ENCODE measurements at regions not wholly inside any gene's neighbourhood (a gene's known extent, or its start where the extent isn't known, plus 50 kb on each side); places are given as distances from the start of the nearest gene placed in this dataset.

DNA sequence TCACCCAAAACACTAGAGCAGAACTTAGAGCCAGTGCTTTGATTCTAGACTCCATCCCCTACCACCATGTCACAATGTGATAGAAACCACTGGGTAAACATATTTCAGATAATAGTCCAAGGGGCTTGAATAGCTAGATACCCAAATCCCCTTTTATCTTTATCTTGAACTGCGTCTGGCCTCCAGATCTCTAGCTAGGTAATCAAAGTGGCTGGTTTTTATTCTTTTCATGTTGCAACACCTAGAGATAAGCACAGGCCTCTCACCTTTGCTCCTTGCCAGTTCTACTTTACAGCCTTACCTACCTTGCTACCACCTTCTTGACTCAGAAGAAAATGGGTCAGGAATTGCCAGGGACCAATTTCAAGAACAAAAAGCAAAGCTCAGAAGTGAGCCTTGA, 171.2 kb downstream of the C1D start:
- TF ChIP-seq ZNF589 (CRISPR knock-in tag; conservative IDR thresholded peaks at IDR 0.05): no peak
- TF ChIP-seq FOSL2 (CRISPR knock-in tag; IDR thresholded peaks at IDR 0.05): no peak
- TF ChIP-seq EZH2 (conservative IDR thresholded peaks at IDR 0.05; ENCODE audit: low read depth, low read length): no peak
- no peak for TF ChIP-seq EP300 (IDR thresholded peaks at IDR 0.05; ENCODE audit: low read depth in 2 of 2, low read length in 2 of 2)
- TF ChIP-seq EP300 (CRISPR knock-in tag; IDR thresholded peaks at IDR 0.05; ENCODE audit: borderline replicate concordance): no peak
- no peak for TF ChIP-seq POLR2A (IDR thresholded peaks at IDR 0.05; ENCODE audit: insufficient read depth in 1 of 2, low read depth in 2 of 2, low read length in 2 of 2)
- no peak for TF ChIP-seq ZFX (CRISPR knock-in tag; IDR thresholded peaks at IDR 0.05; ENCODE audit: low read depth)
- peak; percentile 80; the same call in 1 of the 2 replicates for TF ChIP-seq TCF7L2 (IDR thresholded peaks at IDR 0.05; ENCODE audit: low read depth, low read length)
- no peak for TF ChIP-seq HOXA7 (CRISPR knock-in tag; IDR thresholded peaks at IDR 0.05)
